Stimulated activated CD8-positive, alpha-beta memory T cell treated with anti-CD3 and anti-CD28 coated beads, Interleukin-12 subunit alpha, Interleukin-12 subunit beta, amount 100 ng/mL, for 24 hours (primary cell): ENCODE measurements at regions not wholly inside any gene's neighbourhood (a gene's known extent, or its start where the extent isn't known, plus 50 kb on each side); places are given as distances from the start of the nearest gene placed in this dataset.

Experiments
- DNase-seq: peaks from one replicate; pipeline ENCODE4 v3.0.0-alpha.2; 2020; ENCODE audit errors: extremely low read depth

GRCh38 chr6:169837529-169838250 lies 86.3 kb downstream of the ERMARD start:
- DNase-seq: no peak

DNA sequence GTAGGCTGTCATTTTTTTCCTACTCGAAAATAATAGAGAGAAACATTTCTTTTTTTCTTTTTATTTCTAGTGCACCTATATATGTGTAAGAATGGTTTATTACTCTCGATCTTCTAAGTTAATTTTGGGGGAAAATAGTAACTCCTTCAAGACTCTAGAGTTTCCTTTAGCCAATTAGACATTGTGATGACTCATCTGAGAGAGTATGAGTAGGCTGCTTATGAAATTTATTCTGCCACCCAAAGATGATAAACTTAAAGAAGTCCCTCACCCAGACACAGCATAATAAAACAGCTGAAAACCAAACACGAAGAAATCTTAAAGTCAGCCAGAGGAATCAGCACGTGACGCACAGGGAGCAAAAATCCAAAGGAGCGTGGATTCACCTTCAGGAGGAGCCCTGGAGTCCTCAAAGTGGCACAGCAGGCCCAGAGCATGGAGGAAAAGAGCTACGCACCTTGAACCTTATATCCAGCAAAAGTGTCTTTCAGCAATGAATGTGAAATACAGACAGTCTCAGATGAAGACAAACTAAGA lies 81.9 kb downstream of the ERMARD start:
- no peak for DNase-seq

DNA sequence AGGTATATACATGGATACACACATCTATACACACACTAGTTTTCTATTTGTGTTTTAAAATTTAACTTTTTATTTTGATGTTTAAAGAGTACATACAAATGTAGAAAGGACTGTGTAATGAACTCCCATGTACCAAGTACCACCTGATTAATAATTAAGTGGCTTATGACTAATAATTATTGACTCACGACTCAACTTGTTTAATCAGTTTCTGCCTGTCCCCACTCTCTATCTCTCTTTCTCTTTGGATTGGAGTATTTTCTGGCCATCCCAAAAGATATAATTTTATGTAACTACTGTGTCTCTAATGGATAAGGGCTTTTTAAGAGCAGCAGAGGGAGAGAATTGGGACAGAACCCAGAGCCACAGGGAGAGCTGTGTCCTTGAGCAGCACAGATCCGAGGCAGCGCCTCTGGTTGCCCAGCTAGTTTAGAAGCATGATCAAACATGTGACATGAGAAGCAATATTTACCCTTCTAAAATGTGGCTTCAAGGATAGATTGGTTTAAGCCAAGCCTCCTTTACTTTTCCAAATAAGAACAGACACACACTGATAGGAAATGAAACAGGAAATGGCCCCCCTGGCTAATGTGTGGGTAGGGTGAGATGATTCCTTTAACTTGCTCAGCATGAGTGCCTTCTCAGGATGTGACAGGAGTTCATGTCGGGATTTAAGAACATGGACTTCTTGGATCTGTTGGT lies 81.0 kb downstream of the ERMARD start:
- no peak for DNase-seq

GRCh38 chr6:169831450-169832246 lies 80.2 kb downstream of the ERMARD start:
- peak; percentile 35 for DNase-seq
